Astrocyte of the spinal cord (primary cell): ENCODE measurements at regions not wholly inside any gene's neighbourhood (a gene's known extent, or its start where the extent isn't known, plus 50 kb on each side); places are given as distances from the start of the nearest gene placed in this dataset.

Experiments used
- DNase-seq: peaks from one replicate; pipeline ENCODE4 v3.0.0; 2011; ENCODE audit warnings: low read depth, low spot score
- H3K4me3 ChIP-seq: 2 replicates; pipeline ENCODE4 v1.5.1; 2011; ENCODE audit warnings: low read depth, mild to moderate bottlenecking, low read length, moderate library complexity
- in situ Hi-C: cut with HindIII; loops from 2 replicates; pipeline ENCODE4 v1.10.0; 2017; ENCODE audit warnings: low sequenced_read_pairs
- TF ChIP-seq, protein P1 (sequence below): IDR thresholded peaks from 2 replicates; pipeline ENCODE4 v1.5.1; 2012; ENCODE audit warnings: low read depth, mild to moderate bottlenecking, low read length, inconsistent platforms

- no peak for DNase-seq
- TF ChIP-seq, protein P1, sequence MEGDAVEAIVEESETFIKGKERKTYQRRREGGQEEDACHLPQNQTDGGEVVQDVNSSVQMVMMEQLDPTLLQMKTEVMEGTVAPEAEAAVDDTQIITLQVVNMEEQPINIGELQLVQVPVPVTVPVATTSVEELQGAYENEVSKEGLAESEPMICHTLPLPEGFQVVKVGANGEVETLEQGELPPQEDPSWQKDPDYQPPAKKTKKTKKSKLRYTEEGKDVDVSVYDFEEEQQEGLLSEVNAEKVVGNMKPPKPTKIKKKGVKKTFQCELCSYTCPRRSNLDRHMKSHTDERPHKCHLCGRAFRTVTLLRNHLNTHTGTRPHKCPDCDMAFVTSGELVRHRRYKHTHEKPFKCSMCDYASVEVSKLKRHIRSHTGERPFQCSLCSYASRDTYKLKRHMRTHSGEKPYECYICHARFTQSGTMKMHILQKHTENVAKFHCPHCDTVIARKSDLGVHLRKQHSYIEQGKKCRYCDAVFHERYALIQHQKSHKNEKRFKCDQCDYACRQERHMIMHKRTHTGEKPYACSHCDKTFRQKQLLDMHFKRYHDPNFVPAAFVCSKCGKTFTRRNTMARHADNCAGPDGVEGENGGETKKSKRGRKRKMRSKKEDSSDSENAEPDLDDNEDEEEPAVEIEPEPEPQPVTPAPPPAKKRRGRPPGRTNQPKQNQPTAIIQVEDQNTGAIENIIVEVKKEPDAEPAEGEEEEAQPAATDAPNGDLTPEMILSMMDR: no peak
- in situ Hi-C loops: no loop called here
- no peak overlapping the region for H3K4me3 ChIP-seq
Observed at GRCh38 chr4:114034189-114034588, 54.7 kb upstream of the ARSJ start.

DNA sequence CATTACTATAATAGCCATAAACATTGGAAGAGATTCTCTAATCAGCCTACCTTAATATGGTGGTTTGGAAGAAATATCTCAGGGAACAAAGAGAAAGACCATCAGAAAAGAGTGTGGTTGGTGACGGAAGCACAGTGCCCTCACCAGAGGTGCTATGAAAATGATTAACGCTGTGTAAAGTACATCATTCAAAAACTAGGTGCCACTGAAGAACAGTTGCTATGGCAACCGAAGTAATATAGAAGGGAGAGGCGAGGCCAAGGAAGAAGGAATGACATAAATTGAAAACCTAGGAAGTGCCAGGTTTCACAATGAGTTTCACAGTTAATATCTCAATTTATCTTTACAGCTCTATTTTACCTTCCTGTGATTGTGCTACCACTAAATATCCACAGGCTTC lies 57.0 kb upstream of the ARSJ start:
- no peak overlapping the region for H3K4me3 ChIP-seq
- TF ChIP-seq, protein P1: no peak
- in situ Hi-C loops: no loop called here
- DNase-seq: no peak

- H3K4me3 ChIP-seq: no peak overlapping the region
- TF ChIP-seq, protein P1: no peak
- DNase-seq: no peak
- in situ Hi-C loops: no loop called here
Observed at GRCh38 chr4:114036864-114037263, 57.4 kb upstream of the ARSJ start.

DNA sequence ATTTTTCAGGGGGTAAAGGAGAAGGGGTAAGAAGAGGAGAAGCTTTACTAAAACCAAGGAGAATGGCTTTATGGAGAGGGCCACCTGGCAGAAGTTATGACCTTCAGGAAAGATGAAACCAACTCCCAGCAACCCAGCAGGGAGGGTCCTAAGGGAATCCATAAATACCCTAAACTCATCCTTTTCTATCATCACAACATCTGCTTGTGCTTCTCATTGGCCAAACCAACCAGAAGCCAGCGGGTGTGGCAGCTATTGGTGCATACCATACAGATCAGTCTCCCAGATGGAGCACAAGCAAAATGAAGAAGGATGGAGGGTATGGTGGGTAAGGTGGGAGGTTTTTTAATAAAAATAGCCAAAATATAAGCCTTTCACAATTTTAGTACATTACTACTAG lies 58.5 kb upstream of the ARSJ start:
- H3K4me3 ChIP-seq: no peak overlapping the region
- no peak for DNase-seq
- in situ Hi-C loops: no loop called here
- TF ChIP-seq, protein P1: no peak

DNA sequence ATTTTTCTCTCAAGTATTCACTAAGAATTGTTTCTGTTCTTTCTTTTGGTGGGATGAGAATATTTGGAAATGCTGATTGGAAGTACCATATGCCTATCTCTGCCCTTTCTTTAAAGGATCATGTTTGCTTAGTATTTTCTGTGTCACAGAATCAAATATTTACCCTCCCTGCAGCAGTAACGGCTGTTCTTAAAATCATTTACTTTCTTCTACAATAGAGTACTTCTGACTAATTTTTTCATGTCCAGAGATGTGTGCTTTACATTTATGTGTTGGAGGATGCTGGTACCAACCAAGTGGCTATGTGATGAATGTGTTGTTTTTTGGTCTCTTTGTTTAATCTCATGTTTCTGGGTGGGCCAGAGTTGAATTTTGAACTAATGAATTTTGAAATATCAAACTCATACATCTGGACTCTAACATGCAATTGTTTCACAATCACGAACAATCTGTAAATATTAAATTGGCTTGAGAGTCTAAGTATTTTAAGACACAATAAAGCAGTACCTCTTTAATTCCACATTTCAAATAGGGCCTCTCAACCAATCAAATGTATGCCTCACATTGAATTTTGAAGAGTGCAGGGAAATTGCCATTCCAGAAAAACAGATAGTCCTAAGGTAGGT lies 59.4 kb upstream of the ARSJ start:
- DNase-seq: no peak
- TF ChIP-seq, protein P1: no peak
- in situ Hi-C loops: no loop called here
- H3K4me3 ChIP-seq: no peak overlapping the region

DNA sequence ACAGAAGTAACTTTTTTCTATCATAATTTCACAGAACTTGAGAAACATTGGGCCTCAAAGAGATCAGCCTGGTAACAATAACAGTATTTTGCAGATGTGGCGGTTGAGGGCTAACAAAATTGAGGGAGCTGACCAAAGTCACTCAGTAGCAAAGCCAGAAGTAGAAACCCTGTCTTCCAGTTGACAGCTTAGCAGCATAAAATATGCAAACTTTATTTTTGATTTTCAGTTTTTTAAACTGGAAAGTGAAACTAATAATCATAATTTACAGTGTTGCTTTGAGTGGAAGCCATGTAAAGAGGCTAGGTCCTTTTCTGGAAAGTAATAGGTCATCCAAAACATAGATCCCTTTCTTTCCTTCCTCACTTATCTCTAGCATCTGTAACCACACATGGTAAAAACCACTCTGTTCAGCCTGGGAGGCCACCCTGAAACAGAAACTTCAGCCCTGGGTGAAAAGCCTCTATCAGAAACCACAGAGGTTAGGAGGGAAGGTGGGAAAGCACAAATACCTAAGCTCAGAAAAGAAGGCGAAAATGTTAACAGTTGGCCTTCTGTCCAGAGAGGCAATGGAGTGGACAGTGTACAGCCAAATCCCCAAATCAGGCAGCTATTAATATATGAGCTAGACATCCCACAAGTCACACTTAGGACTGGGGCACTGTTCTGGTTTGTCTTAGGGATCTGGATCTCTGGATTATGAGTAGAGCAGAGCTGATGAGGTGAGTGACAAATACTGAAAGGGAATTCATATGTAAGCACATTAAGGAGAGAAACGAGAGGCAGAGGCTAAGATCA lies 61.1 kb upstream of the ARSJ start:
- TF ChIP-seq, protein P1: no peak
- H3K4me3 ChIP-seq: no peak overlapping the region
- in situ Hi-C loops: no loop called here
- peak; percentile 45 for DNase-seq
